ENCODE measurements at regions not wholly inside any gene's neighbourhood (a gene's known extent, or its start where the extent isn't known, plus 50 kb on each side); places are given as distances from the start of the nearest gene placed in this dataset.
"Not testable (repeated sequence)": the region's sequence is repeated elsewhere in the genome, so short reads cannot be mapped to it uniquely, and the experiment has no call there.

DNA sequence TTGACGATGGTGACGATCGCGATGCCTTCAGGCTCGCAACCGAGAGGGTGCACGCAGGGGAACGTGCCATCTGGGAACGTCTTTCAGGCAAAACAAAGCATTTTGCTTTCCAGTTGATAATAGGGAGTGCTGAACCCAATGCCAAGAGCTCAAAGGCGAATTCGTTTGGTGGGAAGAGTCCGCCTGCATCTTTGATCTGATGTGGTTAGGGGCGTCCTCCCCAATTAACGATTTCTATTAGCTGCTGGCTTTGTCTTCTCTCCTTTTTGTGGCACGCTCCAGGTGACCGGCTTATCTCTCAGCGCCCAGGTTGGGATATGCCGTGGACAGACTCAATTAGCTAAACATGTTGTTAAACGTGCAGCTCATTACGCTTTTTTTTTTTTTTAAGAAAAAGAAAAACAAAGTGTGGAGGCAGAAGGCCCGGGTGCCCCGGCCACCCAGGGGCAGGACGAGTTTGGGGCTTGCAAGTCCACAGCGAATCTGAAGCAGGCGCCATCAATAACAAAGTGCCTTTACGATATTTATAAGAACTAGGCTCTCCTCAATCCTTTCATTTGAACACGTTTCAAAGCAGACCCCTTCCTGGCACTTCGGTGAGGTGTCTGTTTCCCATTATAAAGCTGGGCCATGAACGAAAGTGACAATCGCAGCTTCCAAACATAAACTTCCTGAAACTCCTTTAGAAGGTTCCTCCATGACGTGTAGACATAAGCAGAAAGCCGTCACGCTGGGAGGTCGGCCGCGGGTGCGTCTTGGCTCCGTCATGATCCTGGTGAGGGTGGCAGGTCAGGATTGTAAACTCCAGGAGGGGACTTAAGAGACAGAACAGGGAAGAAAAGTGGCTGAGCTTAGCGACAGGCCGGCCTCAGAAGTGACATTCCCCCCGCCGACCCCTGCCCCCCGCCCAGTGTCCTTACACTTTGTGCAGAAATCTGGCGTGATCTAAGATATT is 155.3 kb downstream of the LAT start:
- DNase-seq, result not testable (repeated sequence)

DNA sequence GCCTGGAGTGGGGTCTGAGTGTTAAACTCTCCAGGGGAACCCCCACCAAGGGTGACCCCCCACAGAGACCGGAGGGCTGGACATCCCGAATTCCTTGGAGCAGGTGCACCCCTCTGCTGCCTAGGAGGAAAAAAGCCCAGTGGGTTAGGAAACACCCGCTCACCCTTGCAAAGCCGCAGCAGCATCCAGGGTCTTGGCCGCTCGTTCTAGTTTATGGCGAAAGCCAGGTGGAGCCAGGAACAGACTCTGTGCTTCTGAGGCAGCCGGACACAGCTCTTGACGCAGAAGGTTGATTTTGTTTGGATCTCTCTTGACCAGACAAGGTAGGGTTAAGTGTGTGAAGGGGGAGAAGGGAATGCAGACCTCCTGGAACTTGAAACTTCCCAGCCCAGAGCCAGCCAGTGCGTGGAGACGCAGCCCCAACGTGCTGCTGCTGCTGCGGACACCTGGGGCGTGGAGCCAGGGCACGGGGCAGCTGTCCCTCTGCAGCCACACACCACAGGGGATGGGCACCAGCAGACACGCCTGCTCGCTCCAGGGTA is 154.5 kb downstream of the LAT start:
- DNase-seq, result no peak

DNA sequence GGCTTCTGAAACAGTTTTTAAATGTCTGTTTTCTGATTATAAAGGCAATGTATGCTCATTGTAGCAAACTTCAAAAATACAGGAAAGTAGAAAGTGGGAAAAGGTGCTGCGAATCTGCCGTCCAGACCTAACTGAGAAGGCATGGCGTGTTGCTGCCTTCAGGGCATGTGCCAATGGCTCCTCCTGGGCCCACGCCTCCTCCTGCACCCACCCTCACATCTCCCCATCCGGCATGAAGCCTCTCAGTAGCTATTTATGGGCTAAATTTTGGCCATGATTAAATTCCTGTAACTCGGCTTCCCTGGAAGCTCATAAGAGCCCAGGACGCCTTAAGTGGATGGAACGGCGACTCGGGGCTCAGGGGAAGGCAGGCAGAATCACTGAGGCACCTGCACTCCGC is 153.8 kb downstream of the LAT start:
- not testable (repeated sequence) for DNase-seq

DNA sequence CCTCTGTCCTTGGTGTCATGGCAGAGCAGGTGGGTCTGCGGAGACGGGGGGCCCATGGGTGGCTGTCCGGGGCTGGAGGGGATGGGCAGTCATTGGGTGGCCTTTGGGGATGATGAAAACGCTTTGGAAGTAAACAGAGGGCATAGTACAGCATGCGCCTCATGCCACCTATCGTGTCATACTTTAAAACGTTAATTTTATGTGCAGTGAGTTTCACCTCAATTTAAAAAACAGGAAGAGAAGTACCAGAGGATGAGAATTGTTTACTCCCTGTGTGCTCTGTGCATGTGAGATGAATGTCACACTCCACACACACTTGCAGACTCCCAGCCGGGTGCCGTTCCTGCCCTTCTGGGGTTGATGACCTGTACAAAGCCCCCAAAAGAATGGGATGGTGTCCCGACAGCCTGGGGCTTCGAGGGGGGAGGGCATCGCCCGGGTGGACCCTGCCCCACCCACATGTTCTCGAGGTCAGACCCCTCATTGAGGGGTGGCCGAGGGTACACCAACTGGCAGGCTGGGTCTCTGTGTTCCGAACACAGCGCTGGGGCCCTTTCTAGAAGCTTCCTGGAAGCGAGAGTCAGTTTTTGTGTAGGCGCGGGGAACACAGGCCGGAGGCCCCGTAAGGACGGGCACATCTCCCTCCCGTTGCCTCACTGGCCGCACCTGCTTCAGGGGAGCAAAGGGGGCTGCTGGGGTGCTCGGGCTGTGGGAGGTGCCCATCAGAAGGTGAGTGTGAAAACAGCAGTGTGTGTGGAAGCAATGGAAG is 153.2 kb downstream of the LAT start:
- DNase-seq, result not testable (repeated sequence)

DNA sequence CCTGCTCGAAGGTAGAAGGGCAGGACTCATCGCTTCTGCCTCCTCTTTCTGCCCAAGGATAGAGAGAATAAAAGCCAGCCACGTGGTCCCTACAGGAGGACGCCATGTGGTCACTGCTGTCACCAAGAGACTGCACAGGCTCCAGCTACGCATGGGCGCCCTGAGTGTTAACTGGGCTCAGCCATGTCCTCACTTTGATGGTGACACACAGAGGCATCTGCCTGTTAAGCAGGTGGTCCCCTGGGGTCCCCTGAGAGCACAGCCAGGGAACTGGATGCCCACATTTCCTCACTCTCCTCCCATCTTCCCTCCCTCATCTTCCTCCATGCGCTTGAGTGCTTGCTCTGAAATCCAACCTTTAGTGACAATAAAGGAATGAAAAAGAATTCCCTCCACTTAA is 152.6 kb downstream of the LAT start:
- not testable (repeated sequence) for DNase-seq

DNA sequence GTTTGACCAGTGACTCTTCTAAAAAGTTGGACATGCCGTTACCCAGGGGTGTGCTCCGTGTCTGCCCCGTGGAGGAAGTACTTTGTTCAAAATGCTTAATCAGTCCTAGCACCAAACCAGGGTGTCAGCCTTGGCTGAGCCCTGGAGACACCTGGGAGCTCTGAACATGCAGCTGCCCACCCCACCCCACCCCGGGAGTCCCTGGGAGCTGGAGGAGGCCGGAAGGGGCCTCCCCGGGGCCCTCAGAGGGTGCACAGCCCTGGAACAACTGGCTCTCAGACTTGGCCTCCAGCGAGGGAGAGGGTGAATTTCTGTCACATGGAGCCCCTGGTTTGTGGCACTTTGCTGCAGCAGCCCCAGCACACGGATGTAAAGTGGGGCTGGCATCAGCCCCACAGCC is 152.1 kb downstream of the LAT start:
- not testable (repeated sequence) for DNase-seq

DNA sequence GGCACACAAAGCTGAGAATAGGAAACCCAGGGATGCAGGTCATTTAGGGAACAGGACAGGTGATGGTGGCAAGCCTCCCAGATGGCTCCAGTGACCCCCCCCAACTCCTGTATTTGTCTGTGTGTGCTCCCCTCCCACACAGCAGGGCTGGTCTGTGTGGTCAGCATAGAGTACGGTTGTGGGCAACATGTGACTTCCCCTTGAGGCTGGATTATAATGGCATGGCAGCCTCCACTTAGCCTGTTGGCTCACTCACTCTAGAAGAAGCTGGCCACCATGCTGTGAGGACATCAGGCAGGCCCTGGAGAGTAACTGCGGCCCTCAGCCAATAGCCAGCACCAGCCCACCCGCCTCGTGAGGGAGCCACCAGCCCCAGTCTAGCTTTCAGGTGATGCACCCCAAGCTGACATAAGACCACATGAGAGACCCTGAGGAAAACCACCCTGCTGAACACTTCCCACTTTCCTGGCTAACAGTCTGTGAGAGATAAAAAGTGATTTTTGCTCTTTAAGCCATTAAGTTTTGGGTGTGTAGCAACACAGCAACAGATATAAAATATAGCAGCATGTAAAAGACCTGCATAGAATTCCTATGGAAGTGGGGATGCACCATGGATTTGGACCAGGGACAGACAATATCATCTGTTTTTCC is 151.3 kb downstream of the LAT start:
- not testable (repeated sequence) for DNase-seq

DNA sequence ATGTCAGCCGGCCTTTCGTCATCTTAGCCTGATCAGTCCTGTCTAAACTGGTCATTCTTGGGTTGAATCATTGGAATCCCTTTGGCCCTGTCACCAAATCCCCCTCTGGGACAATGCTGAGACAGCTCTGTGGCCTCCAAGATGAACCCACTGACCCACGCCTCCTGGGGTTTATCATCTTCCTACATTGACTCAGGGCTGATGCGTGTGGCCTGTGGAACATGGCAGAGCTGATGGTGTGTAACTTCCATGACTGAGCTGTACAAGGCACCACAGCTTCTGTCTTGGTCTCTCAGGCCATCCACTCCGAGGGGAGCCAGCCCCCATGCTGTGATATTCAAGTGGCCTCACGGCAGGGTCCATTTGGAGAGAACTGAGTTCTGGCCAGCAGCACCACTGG is 150.2 kb downstream of the LAT start:
- DNase-seq, result not testable (repeated sequence)

DNA sequence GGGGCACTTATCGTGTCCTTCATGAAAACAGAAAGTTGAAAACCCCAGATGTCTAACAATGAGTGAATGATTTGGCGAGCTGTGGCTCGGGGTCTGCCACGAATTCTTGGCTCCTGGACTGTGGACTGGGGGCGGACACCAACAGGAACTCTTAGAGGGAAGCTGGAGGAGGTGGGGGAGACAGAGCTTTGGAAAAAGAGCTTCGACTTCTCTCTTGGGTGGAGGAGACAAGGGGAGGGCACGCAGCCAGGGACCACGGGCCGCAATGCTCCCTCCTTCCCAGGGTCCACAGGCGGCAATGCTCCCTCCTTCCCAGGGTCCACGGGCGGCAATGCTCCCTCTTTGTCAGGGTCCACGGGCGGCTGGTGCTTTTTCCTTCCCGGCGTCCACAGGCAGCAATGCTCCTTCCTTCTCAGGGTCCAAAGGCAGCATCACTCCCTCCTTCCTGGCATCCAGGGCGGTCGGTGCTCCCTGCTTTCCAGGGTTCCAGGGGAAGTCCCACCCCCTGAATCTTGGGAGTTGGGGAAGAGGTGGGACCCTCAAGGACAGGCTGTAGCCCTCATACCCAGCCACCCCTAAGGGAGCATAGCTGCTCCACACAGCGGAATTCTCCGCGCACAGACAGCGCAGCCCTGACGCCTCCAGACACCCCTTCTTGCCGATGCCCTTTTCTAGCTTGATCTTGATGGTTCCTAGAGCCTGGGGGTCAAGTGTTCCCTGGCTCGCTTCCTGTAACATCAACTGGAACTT is 149.0 kb downstream of the LAT start:
- not testable (repeated sequence) for DNase-seq

DNA sequence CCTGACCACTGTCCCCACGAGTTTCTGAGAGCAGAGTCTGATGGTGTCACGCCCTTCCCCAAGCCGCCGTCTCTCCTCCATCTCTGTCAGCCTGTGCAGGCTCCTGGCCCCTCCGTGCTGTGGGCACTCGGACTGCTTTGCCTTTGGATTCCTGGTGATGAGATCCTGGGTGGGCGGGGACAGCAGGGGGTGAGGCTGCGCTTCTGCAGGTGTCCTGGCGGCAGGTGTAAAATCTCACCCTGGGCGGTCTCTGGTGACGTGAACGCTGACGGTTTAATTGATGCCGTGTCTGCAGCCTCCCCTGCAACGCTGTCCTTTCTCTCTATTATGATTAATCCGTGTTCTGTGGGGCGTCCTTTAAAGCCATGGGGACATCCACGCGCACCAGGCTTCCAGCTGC is 148.0 kb downstream of the LAT start:
- DNase-seq, result not testable (repeated sequence)

DNA sequence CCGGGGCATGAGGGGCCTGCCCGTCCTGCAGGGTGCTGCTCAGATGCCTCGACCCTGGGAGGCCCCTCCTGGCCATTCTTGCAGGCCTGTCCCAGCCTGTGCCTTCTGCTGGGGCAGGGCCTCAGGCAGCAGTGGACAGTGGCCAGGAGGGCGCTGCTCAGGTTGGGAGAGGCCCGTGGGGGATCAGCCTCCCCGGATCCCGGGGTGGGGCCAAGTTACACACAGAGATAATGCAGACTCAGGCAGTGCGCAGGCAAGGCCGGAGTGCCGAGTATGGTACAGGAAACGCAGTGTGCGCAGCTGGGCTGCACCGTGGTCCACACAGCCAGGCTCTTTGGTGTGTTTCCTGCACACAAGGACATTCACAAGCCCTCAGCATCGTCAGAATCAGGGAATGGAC is 147.6 kb downstream of the LAT start:
- not testable (repeated sequence) for DNase-seq

DNA sequence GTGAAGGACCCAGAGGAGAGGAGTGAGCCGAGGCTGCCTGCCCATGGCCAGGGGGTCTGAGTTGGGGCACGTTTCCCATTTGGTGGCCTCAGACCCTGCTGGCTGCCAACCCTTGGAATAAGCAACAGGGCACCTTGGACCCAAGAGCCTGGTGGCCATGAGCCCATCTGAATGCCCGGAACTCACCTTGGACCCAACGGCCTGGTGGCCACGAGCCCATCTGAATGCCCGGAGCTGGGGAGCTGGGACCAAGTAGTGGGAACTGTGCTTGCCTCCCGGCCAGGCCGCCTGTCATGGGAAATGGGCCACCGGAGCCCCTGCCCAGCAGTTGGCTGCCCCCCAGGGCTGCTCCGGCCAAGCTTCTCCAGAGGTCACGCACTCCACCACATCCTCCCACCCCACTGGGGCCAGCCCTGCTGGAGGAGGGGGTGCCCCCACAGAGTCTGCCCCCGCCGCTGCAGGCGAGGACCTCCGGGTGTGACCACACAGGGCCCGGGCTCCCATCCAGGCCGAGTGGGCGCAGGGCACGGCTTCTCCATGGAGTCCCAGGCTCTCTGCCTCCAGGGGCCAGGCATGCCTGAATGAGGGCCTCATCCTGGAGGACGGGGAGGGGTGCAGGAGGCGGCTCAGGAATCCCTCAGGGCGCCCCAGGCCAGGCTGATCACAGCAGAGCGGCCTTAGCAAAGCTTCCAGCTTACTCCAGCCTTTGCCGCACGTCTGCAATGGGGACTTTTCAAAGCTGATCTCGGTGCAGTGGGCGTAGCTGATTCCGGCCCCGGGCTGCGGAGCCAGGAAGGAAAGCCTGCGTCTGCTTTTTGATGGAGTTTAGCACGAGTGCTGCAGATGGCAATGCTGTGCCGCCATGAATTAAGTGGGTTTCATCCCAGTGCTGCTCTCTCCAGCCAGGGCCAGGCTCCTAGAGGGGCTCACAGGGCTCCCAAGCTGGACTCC is 146.3 kb downstream of the LAT start:
- not testable (repeated sequence) for DNase-seq

DNA sequence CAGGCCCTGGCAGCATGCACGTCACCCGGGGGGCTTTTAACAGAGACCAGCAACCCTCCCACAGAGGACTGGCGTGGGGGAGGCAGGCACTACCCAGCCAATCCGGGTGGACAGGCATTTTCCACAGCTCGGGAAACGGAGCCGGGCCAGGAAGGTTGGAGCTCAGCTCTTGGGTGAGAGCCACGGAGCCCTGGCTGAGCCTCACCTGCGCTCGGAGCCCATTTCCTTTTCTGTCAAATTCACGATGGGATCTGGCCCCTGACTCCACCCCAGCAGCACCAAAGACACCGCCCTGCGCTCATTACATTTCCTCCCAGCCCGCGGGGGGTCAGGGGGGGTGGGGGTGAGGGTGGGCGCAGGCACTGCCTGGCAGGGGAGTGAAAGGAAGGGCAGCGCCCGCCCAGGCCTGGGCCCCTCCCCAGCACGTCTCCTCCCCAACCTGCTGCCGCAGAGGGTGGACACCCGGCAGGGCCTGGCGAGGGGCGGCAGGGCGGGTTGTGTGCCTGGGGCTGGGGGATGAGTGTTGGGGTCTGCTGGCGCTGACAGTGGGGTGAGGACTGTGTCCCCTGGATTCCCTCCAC is 145.4 kb downstream of the LAT start:
- DNase-seq, result not testable (repeated sequence)

DNA sequence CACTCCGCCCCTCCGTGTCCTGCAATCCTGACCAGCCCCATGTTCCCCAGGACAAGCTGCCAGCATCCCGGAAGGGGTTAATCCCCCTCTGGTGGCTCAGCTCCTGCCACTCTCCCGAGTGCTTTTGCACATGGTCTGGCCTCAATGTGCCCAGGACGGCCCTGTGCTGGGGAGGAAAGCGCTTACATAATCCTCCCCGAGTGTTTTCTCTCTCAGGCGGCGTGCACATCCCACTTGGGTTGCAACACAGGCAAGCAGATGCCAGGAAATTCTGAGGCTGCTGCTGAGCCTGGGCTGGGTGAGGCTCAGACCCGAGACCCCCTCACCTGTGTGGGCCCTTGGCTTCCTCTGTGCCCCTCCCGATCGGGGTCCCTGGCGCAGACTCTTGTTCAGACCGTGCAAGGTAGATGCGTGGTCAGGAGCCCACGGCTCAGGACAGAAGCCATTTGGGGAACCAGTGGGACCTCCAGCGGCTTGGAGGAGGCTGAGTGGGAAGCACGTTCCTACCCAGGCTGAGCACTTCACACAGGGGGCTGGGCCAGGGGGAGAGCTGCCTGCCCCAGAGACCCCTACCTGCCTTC is 144.7 kb downstream of the LAT start:
- DNase-seq, result not testable (repeated sequence)

DNA sequence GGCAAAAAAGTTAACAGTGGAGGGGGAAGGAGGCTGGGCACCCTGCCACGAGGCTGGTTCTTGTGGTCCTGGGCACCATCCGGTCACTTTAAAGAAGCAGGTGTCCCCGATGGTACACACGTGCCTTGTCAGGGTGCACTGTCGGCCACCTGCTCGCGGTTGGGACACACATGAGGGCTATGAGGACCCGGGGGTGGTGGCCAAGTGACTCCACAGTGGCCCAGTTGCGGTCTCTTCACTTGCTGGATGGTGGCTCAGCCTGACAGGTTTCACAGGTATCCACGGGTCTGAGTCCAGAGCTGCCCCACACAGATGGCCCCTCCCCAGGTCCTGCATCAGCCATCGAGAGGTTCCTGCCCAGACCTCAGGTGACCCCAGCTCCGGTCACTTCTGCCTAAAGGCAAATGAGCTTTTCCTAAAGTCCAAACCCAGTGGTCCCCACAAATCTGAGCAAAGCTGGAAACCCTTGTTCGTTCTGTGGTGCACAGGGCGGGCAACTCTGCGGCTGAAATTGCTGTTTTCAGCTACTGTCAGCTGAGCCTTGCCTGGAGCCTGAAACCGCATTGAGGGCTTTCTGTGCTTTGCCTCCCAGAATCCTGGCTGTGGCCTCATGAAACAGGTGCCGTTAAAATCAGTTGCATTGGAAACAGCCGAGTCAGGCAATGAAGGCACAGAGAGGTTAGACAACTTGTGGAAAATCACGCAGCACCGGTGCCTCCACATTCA is 144.0 kb downstream of the LAT start:
- not testable (repeated sequence) for DNase-seq

DNA sequence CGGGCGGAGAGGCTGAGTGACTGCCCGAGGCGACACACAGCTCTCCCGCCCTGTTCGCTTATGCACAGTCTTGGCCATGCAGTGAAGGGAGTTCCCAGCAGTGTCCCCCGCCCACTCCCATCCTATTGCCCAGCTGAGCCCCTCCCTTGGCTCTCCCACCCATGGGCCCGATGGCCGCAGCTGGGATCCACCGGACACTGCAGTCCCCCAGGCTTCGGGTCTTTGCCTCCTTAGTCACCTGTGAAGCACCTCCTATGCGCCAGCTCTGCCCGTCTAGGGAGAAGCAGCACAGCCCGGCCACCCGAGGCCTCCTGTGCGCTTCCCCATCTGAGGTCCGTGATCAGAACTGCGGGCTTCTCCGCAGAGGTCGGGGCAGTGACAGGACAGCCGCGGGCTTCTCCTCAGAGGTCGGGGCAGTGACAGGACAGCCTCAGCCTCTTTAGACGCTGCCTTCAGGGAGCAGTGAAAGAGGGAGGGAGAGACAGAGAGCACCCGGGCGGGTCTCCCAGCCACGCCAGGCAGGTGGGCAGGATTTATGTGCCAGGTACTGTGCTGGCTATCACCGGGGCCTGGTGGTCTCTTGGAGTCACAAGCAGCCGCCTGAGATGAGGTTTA is 143.1 kb downstream of the LAT start:
- not testable (repeated sequence) for DNase-seq

DNA sequence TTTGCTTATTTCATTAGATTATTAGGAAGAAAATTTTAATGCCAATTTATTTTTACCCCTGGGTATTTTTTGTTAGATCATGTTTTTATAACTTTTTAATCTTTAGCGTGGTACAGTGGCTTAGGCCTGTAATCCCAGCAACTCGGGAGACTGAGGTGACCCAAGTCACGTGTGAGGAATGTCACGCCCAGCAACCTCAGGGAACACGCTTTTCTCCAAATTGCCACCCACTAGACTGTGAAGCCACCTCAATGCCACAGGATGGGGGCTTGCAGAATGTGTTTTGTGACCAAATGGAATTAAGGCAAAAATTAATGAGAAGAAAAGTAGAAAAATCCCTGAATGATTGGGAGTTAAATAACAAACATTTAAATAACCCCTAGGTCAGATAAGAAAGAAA is 141.8 kb downstream of the LAT start:
- DNase-seq, result no peak

DNA sequence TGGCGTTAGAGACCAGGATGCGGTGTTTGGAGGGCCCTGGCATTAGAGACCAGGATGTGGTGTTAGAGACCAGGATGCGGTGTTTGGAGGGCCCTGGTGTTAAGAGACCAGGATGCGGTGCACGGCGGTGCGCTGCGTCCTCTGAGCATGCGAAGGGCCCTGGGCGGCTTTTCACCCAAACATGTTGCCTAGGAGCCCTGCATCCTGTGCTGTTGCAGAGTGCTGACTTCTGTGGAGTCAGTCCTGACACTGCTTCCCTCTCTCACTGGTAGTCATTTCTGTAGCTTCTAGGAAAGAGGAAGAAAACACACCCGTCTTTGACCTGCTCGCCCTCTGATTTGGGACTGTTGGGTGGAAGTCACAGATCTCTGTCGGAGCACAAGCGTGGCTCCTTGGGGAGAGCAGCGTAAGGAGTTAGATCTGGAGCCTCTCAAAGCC is 141.2 kb downstream of the LAT start:
- DNase-seq, result no peak

DNA sequence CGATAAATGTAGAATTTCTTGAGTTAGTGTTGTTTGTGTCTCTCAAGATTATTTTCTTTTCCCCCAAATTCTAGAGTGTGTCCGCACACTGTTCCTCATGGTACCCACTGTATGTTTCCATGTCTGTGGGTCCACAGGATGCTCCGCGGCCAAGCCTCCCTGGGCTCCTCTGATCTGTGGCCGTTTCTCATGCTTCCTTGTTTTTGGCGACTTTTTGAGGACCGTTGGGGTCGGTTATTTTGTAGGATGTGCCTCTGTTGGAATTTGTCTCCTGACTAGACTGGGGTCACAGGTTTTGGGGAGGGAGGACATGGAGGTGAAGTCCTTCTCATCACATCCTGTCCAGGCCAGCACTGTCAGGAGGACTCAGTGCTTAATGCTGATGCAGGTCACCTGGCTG is 140.0 kb downstream of the LAT start:
- no peak for DNase-seq
